IPS-15b (cell line): ENCODE measurements at regions not wholly inside any gene's neighbourhood (a gene's known extent, or its start where the extent isn't known, plus 50 kb on each side); places are given as distances from the start of the nearest gene placed in this dataset.

Experiments used
- H3K27me3 ChIP-seq: one replicate; pipeline ENCODE4 v1.6.1; 2013; ENCODE audit warnings: low read length; ENCODE audit not compliant: control insufficient read depth, insufficient read depth
- H3K36me3 ChIP-seq: one replicate; pipeline ENCODE4 v1.6.1; 2013; ENCODE audit warnings: low read length; ENCODE audit not compliant: control insufficient read depth, insufficient read depth
- H3K4me1 ChIP-seq: one replicate; pipeline ENCODE4 v1.6.1; 2013; ENCODE audit warnings: mild to moderate bottlenecking, low read length; ENCODE audit not compliant: control insufficient read depth, insufficient read depth
- H3K4me3 ChIP-seq: one replicate; pipeline ENCODE4 v1.5.1; 2013; ENCODE audit warnings: low read depth, low read length
- H3K9ac ChIP-seq: one replicate; pipeline ENCODE4 v1.6.1; 2013; ENCODE audit warnings: low read depth, mild to moderate bottlenecking, low read length
- H3K9me3 ChIP-seq: one replicate; pipeline ENCODE4 v1.6.1; 2013; ENCODE audit warnings: mild to moderate bottlenecking, low read length; ENCODE audit not compliant: control insufficient read depth, insufficient read depth

- no peak overlapping the region for H3K9ac ChIP-seq
- no peaks in the 10 kb centered on the region for H3K36me3 ChIP-seq
- H3K4me1 ChIP-seq = no peaks in the 10 kb centered on the region
- no peak overlapping the region for H3K4me3 ChIP-seq
- peaks cover 6% of the 10 kb centered on the region for H3K9me3 ChIP-seq
- no peaks in the 10 kb centered on the region for H3K27me3 ChIP-seq
Observed at GRCh38 chr3:163838769-163839168, 1239.5 kb downstream of the SI start.

DNA sequence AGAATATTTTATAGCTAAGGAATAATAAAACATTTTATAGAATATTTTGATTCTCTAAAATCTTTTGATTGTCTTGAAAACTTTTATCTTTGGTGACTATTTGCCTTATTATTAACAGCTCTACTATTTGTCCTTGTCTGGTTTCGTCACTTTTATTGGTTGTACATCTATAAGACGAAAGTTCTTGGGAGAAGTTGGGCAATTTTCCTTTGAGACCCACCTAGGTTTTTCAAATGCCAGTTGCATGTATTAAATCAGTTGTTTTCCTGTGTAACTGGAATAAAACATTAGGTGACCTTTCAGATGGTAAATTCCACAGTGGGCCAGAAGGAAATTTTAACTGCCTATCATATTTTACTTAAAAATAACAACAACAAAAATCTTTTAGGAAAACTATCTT, 1245.7 kb downstream of the SI start:
- no peak overlapping the region for H3K9ac ChIP-seq
- H3K36me3 ChIP-seq = no peaks in the 10 kb centered on the region
- no peaks in the 10 kb centered on the region for H3K4me1 ChIP-seq
- H3K9me3 ChIP-seq = no peaks in the 10 kb centered on the region
- no peak overlapping the region for H3K4me3 ChIP-seq
- H3K27me3 ChIP-seq = no peaks in the 10 kb centered on the region

DNA sequence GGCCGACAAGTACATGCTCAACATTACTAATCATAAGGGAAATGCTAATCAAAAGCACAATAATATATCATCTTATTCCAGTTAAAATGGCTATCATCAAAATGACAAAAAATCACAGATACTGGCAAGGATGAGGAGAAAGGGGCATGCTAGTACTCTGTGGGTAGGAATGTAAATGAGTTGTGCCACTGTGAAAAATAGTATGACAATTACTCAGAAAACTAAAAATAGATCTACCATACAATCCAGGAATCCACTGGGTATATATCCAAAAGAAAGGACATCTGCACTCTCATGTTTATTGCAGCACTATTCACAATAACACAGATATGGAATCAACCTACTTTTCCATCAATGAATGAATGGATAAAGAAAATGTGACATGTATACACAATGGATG, 1256.5 kb downstream of the SI start:
- Histone ChIP-seq H3K9ac (no peak overlapping the region), H3K4me3 (no peak overlapping the region), H3K4me1 (no peaks in the 10 kb centered on the region), H3K36me3 (no peaks in the 10 kb centered on the region), H3K27me3 (no peaks in the 10 kb centered on the region), H3K9me3 (no peaks in the 10 kb centered on the region)

DNA sequence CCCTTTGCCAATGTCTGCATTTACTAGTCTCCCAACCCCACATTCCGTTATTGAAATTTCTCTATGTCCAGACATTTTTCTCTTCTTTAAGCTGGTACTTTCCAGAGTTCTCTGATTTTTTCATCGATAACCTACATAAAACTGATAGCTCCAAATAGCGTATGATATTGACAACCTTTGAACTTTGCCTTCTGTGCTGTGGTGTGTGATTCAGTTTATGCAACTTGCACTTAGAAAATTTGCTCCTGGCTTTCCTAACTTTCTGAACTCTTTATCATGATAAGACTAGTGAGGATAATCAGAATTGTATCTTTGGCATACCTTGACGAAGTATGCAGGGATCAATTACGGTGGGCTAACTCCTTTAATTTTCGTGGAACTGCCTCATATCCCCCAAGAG, 1261.3 kb downstream of the SI start:
- Histone ChIP-seq H3K9me3 (no peaks in the 10 kb centered on the region), H3K9ac (no peak overlapping the region), H3K36me3 (no peaks in the 10 kb centered on the region), H3K4me3 (no peak overlapping the region), H3K4me1 (no peaks in the 10 kb centered on the region), H3K27me3 (no peaks in the 10 kb centered on the region)

- no peaks in the 10 kb centered on the region for H3K36me3 ChIP-seq
- no peak overlapping the region for H3K9ac ChIP-seq
- no peaks in the 10 kb centered on the region for H3K4me1 ChIP-seq
- H3K4me3 ChIP-seq = no peak overlapping the region
- no peaks in the 10 kb centered on the region for H3K27me3 ChIP-seq
- no peaks in the 10 kb centered on the region for H3K9me3 ChIP-seq
Observed at GRCh38 chr3:163813935-163814334, 1264.4 kb downstream of the SI start.

DNA sequence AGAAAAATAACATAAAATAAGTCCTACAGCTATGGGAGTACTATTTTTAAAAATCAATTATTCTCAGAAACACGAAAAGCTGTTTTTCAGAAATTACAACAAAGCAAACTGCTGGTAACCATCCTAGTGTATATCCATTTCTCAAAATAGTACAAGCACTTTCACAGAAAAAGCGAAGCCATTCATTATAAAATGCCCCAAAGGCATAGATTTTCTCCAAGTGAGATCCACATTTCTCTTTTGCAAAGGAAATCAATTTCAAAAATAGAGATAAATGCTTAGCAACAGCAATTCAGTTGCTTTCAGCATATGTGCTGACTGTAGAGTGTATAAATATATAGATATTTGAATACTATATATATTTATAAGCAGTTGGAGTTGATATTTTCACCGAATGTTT, 1266.3 kb downstream of the SI start:
- H3K4me1 ChIP-seq = no peaks in the 10 kb centered on the region
- H3K36me3 ChIP-seq = no peaks in the 10 kb centered on the region
- H3K9me3 ChIP-seq = no peaks in the 10 kb centered on the region
- no peak overlapping the region for H3K4me3 ChIP-seq
- no peak overlapping the region for H3K9ac ChIP-seq
- no peaks in the 10 kb centered on the region for H3K27me3 ChIP-seq

GRCh38 chr3:163809540-163809993, 1268.7 kb downstream of the SI start:
- no peak overlapping the region for H3K4me3 ChIP-seq
- H3K9ac ChIP-seq = no peak overlapping the region
- H3K27me3 ChIP-seq = no peaks in the 10 kb centered on the region
- H3K9me3 ChIP-seq = no peaks in the 10 kb centered on the region
- no peaks in the 10 kb centered on the region for H3K36me3 ChIP-seq
- no peaks in the 10 kb centered on the region for H3K4me1 ChIP-seq

DNA sequence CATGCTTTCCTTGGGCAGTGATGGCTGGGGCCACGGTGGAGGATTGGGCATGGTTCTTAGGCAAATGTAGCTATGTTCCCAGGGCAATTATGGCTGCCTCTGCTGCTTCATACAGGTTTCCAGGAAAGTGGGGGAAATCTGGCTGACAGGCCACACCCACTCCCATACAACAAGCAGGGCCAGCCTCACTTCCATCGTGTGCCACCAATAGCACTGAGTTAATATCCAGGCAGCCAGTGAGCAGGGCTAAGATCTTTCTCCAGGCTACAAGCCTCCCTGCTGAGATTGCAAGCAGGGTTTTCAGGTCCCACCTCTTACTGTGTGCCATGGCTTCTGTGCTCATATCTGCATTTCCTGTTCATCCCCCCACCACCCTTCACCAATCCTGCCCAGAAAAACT, 1291.9 kb downstream of the SI start:
- Histone ChIP-seq H3K4me1 (no peaks in the 10 kb centered on the region), H3K9ac (no peak overlapping the region)

GRCh38 chr3:163785693-163786092, 1292.6 kb downstream of the SI start:
- Histone ChIP-seq H3K4me3 (no peak overlapping the region), H3K9me3 (no peaks in the 10 kb centered on the region), H3K4me1 (no peaks in the 10 kb centered on the region), H3K27me3 (no peaks in the 10 kb centered on the region), H3K9ac (no peak overlapping the region), H3K36me3 (no peaks in the 10 kb centered on the region)

More for the DNA sequence above, 1291.9 kb downstream of the SI start:
- no peaks in the 10 kb centered on the region for H3K9me3 ChIP-seq
- H3K27me3 ChIP-seq = no peaks in the 10 kb centered on the region
- no peak overlapping the region for H3K4me3 ChIP-seq
- H3K36me3 ChIP-seq = no peaks in the 10 kb centered on the region

- H3K4me3 ChIP-seq = no peak overlapping the region
- no peaks in the 10 kb centered on the region for H3K27me3 ChIP-seq
- H3K4me1 ChIP-seq = peaks cover 3% of the 10 kb centered on the region
- no peaks in the 10 kb centered on the region for H3K36me3 ChIP-seq
- no peaks in the 10 kb centered on the region for H3K9me3 ChIP-seq
- no peak overlapping the region for H3K9ac ChIP-seq
Observed at GRCh38 chr3:163779396-163780344, 1298.6 kb downstream of the SI start.

DNA sequence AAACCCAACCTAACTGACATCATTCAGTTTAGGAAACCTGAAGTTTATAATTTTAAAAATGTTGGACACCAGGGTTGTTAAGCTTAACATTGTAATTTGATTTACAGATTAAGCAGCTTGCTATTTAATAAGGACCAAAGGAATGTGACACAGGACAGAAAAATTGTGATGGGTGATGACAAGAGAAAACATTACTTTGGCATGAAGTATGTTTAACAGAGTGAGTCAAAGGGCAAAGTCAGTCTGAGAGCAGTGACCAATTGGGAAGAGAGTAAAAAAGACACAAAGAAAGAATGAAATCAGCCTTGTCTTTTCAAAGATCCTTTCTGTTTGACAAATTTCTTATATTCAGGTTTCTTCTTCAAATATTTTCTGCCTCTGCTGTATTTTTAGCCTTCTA, 1301.6 kb downstream of the SI start:
- Histone ChIP-seq H3K9me3 (no peaks in the 10 kb centered on the region), H3K36me3 (no peaks in the 10 kb centered on the region), H3K4me3 (no peak overlapping the region), H3K9ac (no peak overlapping the region), H3K27me3 (no peaks in the 10 kb centered on the region), H3K4me1 (peaks cover 3% of the 10 kb centered on the region)

DNA sequence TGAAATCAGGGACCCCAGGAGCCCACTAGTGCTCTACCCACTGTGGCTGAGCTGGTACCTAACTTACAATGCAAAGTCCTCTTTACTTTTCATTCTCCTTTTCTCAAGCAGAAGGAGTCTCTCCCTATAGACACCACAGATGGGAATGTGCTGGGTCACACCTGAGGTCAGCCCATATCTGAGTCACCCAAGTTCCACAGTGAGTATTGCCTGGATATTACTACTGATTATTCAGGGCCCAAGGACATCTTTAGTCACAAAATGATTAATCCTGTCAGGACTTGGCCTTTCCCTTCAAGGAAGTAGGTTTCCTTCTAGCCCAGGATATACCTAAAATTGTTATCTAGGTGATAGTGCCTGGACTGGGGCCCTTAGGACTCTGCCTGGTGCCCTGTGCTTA, 1305.2 kb downstream of the SI start:
- H3K27me3 ChIP-seq = no peaks in the 10 kb centered on the region
- no peaks in the 10 kb centered on the region for H3K36me3 ChIP-seq
- H3K9ac ChIP-seq = no peak overlapping the region
- no peak overlapping the region for H3K4me3 ChIP-seq
- H3K9me3 ChIP-seq = no peaks in the 10 kb centered on the region
- no peaks in the 10 kb centered on the region for H3K4me1 ChIP-seq
